ENCODE measurements at regions not wholly inside any gene's neighbourhood (a gene's known extent, or its start where the extent isn't known, plus 50 kb on each side); places are given as distances from the start of the nearest gene placed in this dataset.

- H2AFZ ChIP-seq (ENCODE audit: low read length) = no peak overlapping the region
- H3K9me3 ChIP-seq (ENCODE audit: low read length) = no peaks in the 10 kb centered on the region
- no peak overlapping the region for H3K27ac ChIP-seq (ENCODE audit: low read depth, low read length, poor library complexity, severe bottlenecking)
- H3K4me1 ChIP-seq (ENCODE audit: insufficient read depth, low read length, severe bottlenecking) = no peaks in the 10 kb centered on the region
- H3K9ac ChIP-seq (ENCODE audit: low read length) = no peak overlapping the region
- no peak overlapping the region for H3K4me2 ChIP-seq (ENCODE audit: low read length)
- no peaks in the 10 kb centered on the region for H3K36me3 ChIP-seq (ENCODE audit: insufficient read depth, low read length)
- no peaks in the 10 kb centered on the region for H3K9me2 ChIP-seq (ENCODE audit: low read depth, low read length)
- no peaks in the 10 kb centered on the region for H3F3A ChIP-seq (ENCODE audit: insufficient read depth, low read length)
- no peak overlapping the region for H3K4me3 ChIP-seq (ENCODE audit: low read depth, low read length, poor library complexity, severe bottlenecking)
- no peaks in the 10 kb centered on the region for H3K27me3 ChIP-seq (ENCODE audit: insufficient read depth, low read length)
- TF ChIP-seq EZH2 (IDR thresholded peaks at IDR 0.05; ENCODE audit: borderline replicate concordance, low read length) = no peak
- TF ChIP-seq CTCF (IDR thresholded peaks at IDR 0.05; ENCODE audit: low read length) = no peak
- H3K79me2 ChIP-seq (ENCODE audit: insufficient read depth, low read length) = no peaks in the 10 kb centered on the region
- H4K20me1 ChIP-seq (ENCODE audit: insufficient read depth, low read length) = no peaks in the 10 kb centered on the region
Measured at GRCh38 chr12:104855599-104855998, 102.5 kb downstream of the SLC41A2 start.

GRCh38 chr12:104852896-104853295, 105.2 kb downstream of the SLC41A2 start:
- Histone ChIP-seq H2AFZ (ENCODE audit: low read length) (no peak overlapping the region), H3K4me2 (ENCODE audit: low read length) (no peak overlapping the region), H3K4me3 (ENCODE audit: low read depth, low read length, poor library complexity, severe bottlenecking) (no peak overlapping the region), H3F3A (ENCODE audit: insufficient read depth, low read length) (no peaks in the 10 kb centered on the region), H4K20me1 (ENCODE audit: insufficient read depth, low read length) (no peaks in the 10 kb centered on the region), H3K4me1 (ENCODE audit: insufficient read depth, low read length, severe bottlenecking) (no peaks in the 10 kb centered on the region), H3K9ac (ENCODE audit: low read length) (no peak overlapping the region), H3K27ac (ENCODE audit: low read depth, low read length, poor library complexity, severe bottlenecking) (no peak overlapping the region), H3K79me2 (ENCODE audit: insufficient read depth, low read length) (no peaks in the 10 kb centered on the region), H3K27me3 (ENCODE audit: insufficient read depth, low read length) (no peaks in the 10 kb centered on the region), H3K9me3 (ENCODE audit: low read length) (no peaks in the 10 kb centered on the region), H3K9me2 (ENCODE audit: low read depth, low read length) (no peaks in the 10 kb centered on the region), H3K36me3 (ENCODE audit: insufficient read depth, low read length) (no peaks in the 10 kb centered on the region)
- TF ChIP-seq CTCF (IDR thresholded peaks at IDR 0.05; ENCODE audit: low read length) (no peak), EZH2 (IDR thresholded peaks at IDR 0.05; ENCODE audit: borderline replicate concordance, low read length) (no peak)

GRCh38 chr12:104852102-104852501, 106.0 kb downstream of the SLC41A2 start:
- no peaks in the 10 kb centered on the region for H4K20me1 ChIP-seq (ENCODE audit: insufficient read depth, low read length)
- no peaks in the 10 kb centered on the region for H3K9me2 ChIP-seq (ENCODE audit: low read depth, low read length)
- no peaks in the 10 kb centered on the region for H3K27me3 ChIP-seq (ENCODE audit: insufficient read depth, low read length)
- no peaks in the 10 kb centered on the region for H3K79me2 ChIP-seq (ENCODE audit: insufficient read depth, low read length)
- H3K9me3 ChIP-seq (ENCODE audit: low read length) = no peaks in the 10 kb centered on the region
- no peak overlapping the region for H2AFZ ChIP-seq (ENCODE audit: low read length)
- no peaks in the 10 kb centered on the region for H3K36me3 ChIP-seq (ENCODE audit: insufficient read depth, low read length)
- H3K4me3 ChIP-seq (ENCODE audit: low read depth, low read length, poor library complexity, severe bottlenecking) = no peak overlapping the region
- TF ChIP-seq CTCF (IDR thresholded peaks at IDR 0.05; ENCODE audit: low read length) (no peak), EZH2 (IDR thresholded peaks at IDR 0.05; ENCODE audit: borderline replicate concordance, low read length) (no peak)
- no peak overlapping the region for H3K27ac ChIP-seq (ENCODE audit: low read depth, low read length, poor library complexity, severe bottlenecking)
- no peak overlapping the region for H3K4me2 ChIP-seq (ENCODE audit: low read length)
- H3F3A ChIP-seq (ENCODE audit: insufficient read depth, low read length) = no peaks in the 10 kb centered on the region
- H3K4me1 ChIP-seq (ENCODE audit: insufficient read depth, low read length, severe bottlenecking) = no peaks in the 10 kb centered on the region
- H3K9ac ChIP-seq (ENCODE audit: low read length) = no peak overlapping the region

Data from OCI-LY1 (cell line).